Astrocyte (in vitro differentiated cells and primary cell): ENCODE measurements at regions not wholly inside any gene's neighbourhood (a gene's known extent, or its start where the extent isn't known, plus 50 kb on each side); places are given as distances from the start of the nearest gene placed in this dataset.

Experiments used
- DNase-seq: peaks from one replicate; pipeline ENCODE4 v3.0.0-alpha.2; 2010; ENCODE audit warnings: low read depth
- FAIRE-seq: peaks from 2 replicates; lab custom pipeline; 2011; peaks lifted over from hg19 to GRCh38; lab: Jason Lieb, UNC
- H2AFZ ChIP-seq: 2 replicates; pipeline ENCODE4 v1.6.0; 2012; ENCODE audit warnings: low read depth, low read length, inconsistent platforms
- H3K27ac ChIP-seq: 2 replicates; pipeline ENCODE4 v1.5.1; 2011; ENCODE audit warnings: low read depth, low read length, inconsistent platforms
- H3K27me3 ChIP-seq: 2 replicates; pipeline ENCODE4 v1.6.0; 2011; ENCODE audit warnings: low read length, inconsistent platforms; ENCODE audit not compliant: insufficient read depth
- H3K36me3 ChIP-seq: 2 replicates; pipeline ENCODE4 v1.5.1; 2011; ENCODE audit warnings: low read length, inconsistent platforms; ENCODE audit not compliant: insufficient read depth
- H3K4me1 ChIP-seq: 2 replicates; pipeline ENCODE4 v1.5.1; 2011; ENCODE audit warnings: low read length, inconsistent platforms; ENCODE audit not compliant: insufficient read depth
- H3K4me2 ChIP-seq: 2 replicates; pipeline ENCODE4 v1.6.0; 2012; ENCODE audit warnings: low read length, inconsistent platforms
- H3K4me3 ChIP-seq: 2 replicates; pipeline ENCODE4 v1.5.1; 2011; ENCODE audit warnings: low read depth, mild to moderate bottlenecking, low read length, inconsistent platforms; ENCODE audit not compliant: insufficient read depth
- H3K79me2 ChIP-seq: 2 replicates; pipeline ENCODE4 v1.6.0; 2012; ENCODE audit warnings: mild to moderate bottlenecking, low read length, inconsistent platforms; ENCODE audit not compliant: insufficient read depth
- H3K9ac ChIP-seq: 2 replicates; pipeline ENCODE4 v1.6.0; 2012; ENCODE audit warnings: mild to moderate bottlenecking, low read length, inconsistent platforms
- H3K9me3 ChIP-seq: 2 replicates; pipeline ENCODE4 v1.5.1; 2012; ENCODE audit warnings: low read depth, mild to moderate bottlenecking, low read length, inconsistent platforms; ENCODE audit not compliant: insufficient read depth
- H4K20me1 ChIP-seq: 2 replicates; pipeline ENCODE4 v1.6.0; 2012; ENCODE audit warnings: low read length, inconsistent platforms; ENCODE audit not compliant: insufficient read depth
- H3K27ac Mint-ChIP-seq: one replicate; pipeline ENCODE4 v1.8.0; 2021; ENCODE audit warnings: mild to moderate bottlenecking, mixed read lengths; ENCODE audit not compliant: unreplicated experiment
- H3K27me3 Mint-ChIP-seq: one replicate; pipeline ENCODE4 v1.8.0; 2021; ENCODE audit warnings: low read depth, mixed read lengths; ENCODE audit not compliant: unreplicated experiment
- H3K36me3 Mint-ChIP-seq: one replicate; pipeline ENCODE4 v1.8.0; 2021; ENCODE audit warnings: low read depth, mixed read lengths; ENCODE audit not compliant: unreplicated experiment
- H3K4me1 Mint-ChIP-seq: one replicate; pipeline ENCODE4 v1.8.0; 2021; ENCODE audit warnings: low read depth, mixed read lengths; ENCODE audit not compliant: unreplicated experiment
- H3K4me3 Mint-ChIP-seq: one replicate; pipeline ENCODE4 v1.8.0; 2021; ENCODE audit warnings: mild to moderate bottlenecking, moderate library complexity, mixed read lengths; ENCODE audit not compliant: unreplicated experiment
- H3K9me3 Mint-ChIP-seq: one replicate; pipeline ENCODE4 v1.8.0; 2021; ENCODE audit warnings: mild to moderate bottlenecking, mixed read lengths; ENCODE audit not compliant: unreplicated experiment
- CTCF ChIP-seq: IDR thresholded peaks from 2 replicates; pipeline ENCODE4 v1.5.1; 2011; ENCODE audit warnings: low read depth, mild to moderate bottlenecking, inconsistent platforms, low read length, moderate library complexity; ENCODE audit not compliant: insufficient read depth
- EZH2 ChIP-seq: IDR thresholded peaks from 2 replicates; pipeline ENCODE4 v1.6.1; 2012; ENCODE audit warnings: mild to moderate bottlenecking, low read length, inconsistent platforms; ENCODE audit not compliant: insufficient read depth

GRCh38 chrX:120790118-120790517, 85.5 kb downstream of the CT47B1 start:
- Histone ChIP-seq H3K79me2 (no peaks in the 10 kb centered on the region), H3K36me3 (no peaks in the 10 kb centered on the region), H4K20me1 (no peaks in the 10 kb centered on the region), H3K4me1 (peaks cover 5% of the 10 kb centered on the region), H3K4me3 (no peak overlapping the region), H3K27ac (no peak overlapping the region), H3K9ac (no peak overlapping the region), H3K27me3 (no peaks in the 10 kb centered on the region), H3K9me3 (no peaks in the 10 kb centered on the region), H3K4me2 (peak overlapping the region; percentile 36), H2AFZ (peak overlapping the region; percentile 52)
- no peak overlapping the region for H3K4me3 Mint-ChIP-seq
- TF ChIP-seq CTCF (peak; percentile 63), EZH2 (no peak)
- peaks cover 9% of the 10 kb centered on the region for H3K4me1 Mint-ChIP-seq
- peak; percentile 99 for FAIRE-seq
- DNase-seq = peak; percentile 54
- H3K36me3 Mint-ChIP-seq = no peaks in the 10 kb centered on the region
- no peaks in the 10 kb centered on the region for H3K9me3 Mint-ChIP-seq
- H3K27ac Mint-ChIP-seq = no peak overlapping the region
- peaks cover 3% of the 10 kb centered on the region for H3K27me3 Mint-ChIP-seq

GRCh38 chrX:120781403-120781802, 94.3 kb downstream of the CT47B1 start:
- peak overlapping the region; percentile 19 for H3K4me2 ChIP-seq
- H3K9ac ChIP-seq = no peak overlapping the region
- H3K27ac ChIP-seq = no peak overlapping the region
- H3K9me3 Mint-ChIP-seq = no peaks in the 10 kb centered on the region
- peak; percentile 97 for FAIRE-seq
- H3K4me3 Mint-ChIP-seq = no peak overlapping the region
- no peaks in the 10 kb centered on the region for H3K36me3 ChIP-seq
- no peaks in the 10 kb centered on the region for H3K9me3 ChIP-seq
- no peaks in the 10 kb centered on the region for H3K36me3 Mint-ChIP-seq
- no peaks in the 10 kb centered on the region for H3K27me3 ChIP-seq
- H3K79me2 ChIP-seq = no peaks in the 10 kb centered on the region
- peak overlapping the region; percentile 3 for H3K27ac Mint-ChIP-seq
- H3K4me3 ChIP-seq = no peak overlapping the region
- no peaks in the 10 kb centered on the region for H3K4me1 ChIP-seq
- peak overlapping the region; percentile 52 for H2AFZ ChIP-seq
- TF ChIP-seq EZH2 = no peak
- TF ChIP-seq CTCF = no peak
- peaks cover 6% of the 10 kb centered on the region for H3K4me1 Mint-ChIP-seq
- H4K20me1 ChIP-seq = no peaks in the 10 kb centered on the region
- peak; percentile 50 for DNase-seq
- H3K27me3 Mint-ChIP-seq = peaks cover 3% of the 10 kb centered on the region

GRCh38 chrX:120775959-120776358, 99.7 kb downstream of the CT47B1 start:
- Histone ChIP-seq H3K9me3 (no peaks in the 10 kb centered on the region), H3K4me3 (no peak overlapping the region), H3K36me3 (no peaks in the 10 kb centered on the region), H3K4me1 (no peaks in the 10 kb centered on the region), H3K27me3 (no peaks in the 10 kb centered on the region), H3K27ac (no peak overlapping the region), H2AFZ (no peak overlapping the region), H3K9ac (no peak overlapping the region), H3K4me2 (no peak overlapping the region), H4K20me1 (no peaks in the 10 kb centered on the region), H3K79me2 (no peaks in the 10 kb centered on the region)
- FAIRE-seq (no peak), DNase-seq (no peak)
- no peaks in the 10 kb centered on the region for H3K27me3 Mint-ChIP-seq
- H3K4me3 Mint-ChIP-seq = no peak overlapping the region
- H3K27ac Mint-ChIP-seq = no peak overlapping the region
- no peaks in the 10 kb centered on the region for H3K9me3 Mint-ChIP-seq
- no peaks in the 10 kb centered on the region for H3K36me3 Mint-ChIP-seq
- TF ChIP-seq EZH2 (no peak), CTCF (no peak)
- H3K4me1 Mint-ChIP-seq = no peaks in the 10 kb centered on the region
